SK-N-SH treated with all-trans-retinoic acid at 6 μM for 48 hours (cell line): ENCODE measurements at regions not wholly inside any gene's neighbourhood (a gene's known extent, or its start where the extent isn't known, plus 50 kb on each side); places are given as distances from the start of the nearest gene placed in this dataset.

ENCODE experiments used
- BACH2 ChIP-seq: fragments of 250-450 bp; sonication (Bioruptor Pico); IDR thresholded peaks from 2 replicates; pipeline ENCODE4 v1.9.0; 2021; ENCODE audit warnings: mild to moderate bottlenecking, borderline replicate concordance
- OSR1 ChIP-seq: fragments of 250-450 bp; sonication (Bioruptor Pico); IDR thresholded peaks from 2 replicates; pipeline ENCODE4 v1.8.0; 2022; ENCODE audit warnings: moderate library complexity, mild to moderate bottlenecking, inconsistent platforms
- PATZ1 ChIP-seq: fragments of 250-450 bp; sonication (Bioruptor Pico); IDR thresholded peaks from 2 replicates; pipeline ENCODE4 v1.8.0; 2020; ENCODE audit warnings: mild to moderate bottlenecking, moderate library complexity, borderline replicate concordance
- TOX ChIP-seq: fragments of 250-450 bp; sonication (Bioruptor Pico); IDR thresholded peaks from 2 replicates; pipeline ENCODE4 v1.8.0; 2021; ENCODE audit warnings: mild to moderate bottlenecking, moderate library complexity, borderline replicate concordance
- ZNF8 ChIP-seq: fragments of 450-650 bp; formaldehyde crosslinking; IDR thresholded peaks from 2 replicates; pipeline ENCODE4 v1.5.0; 2020; ENCODE audit warnings: mild to moderate bottlenecking, moderate library complexity
- TF ChIP-seq, protein P1 (sequence below): fragments of 250-450 bp; sonication (Bioruptor Pico); IDR thresholded peaks from 2 replicates; pipeline ENCODE4 v1.5.0; 2020; ENCODE audit warnings: mild to moderate bottlenecking, moderate library complexity
- TF ChIP-seq, protein P2 (sequence below): fragments of 250-450 bp; sonication (Bioruptor Pico); IDR thresholded peaks from 2 replicates; pipeline ENCODE4 v1.5.1; 2021; ENCODE audit warnings: mild to moderate bottlenecking, moderate library complexity

GRCh38 chr2:156242874-156243273 is 89.6 kb downstream of the NR4A2 start:
- no peak for TF ChIP-seq TOX (CRISPR knock-in tag)
- TF ChIP-seq, protein P1, sequence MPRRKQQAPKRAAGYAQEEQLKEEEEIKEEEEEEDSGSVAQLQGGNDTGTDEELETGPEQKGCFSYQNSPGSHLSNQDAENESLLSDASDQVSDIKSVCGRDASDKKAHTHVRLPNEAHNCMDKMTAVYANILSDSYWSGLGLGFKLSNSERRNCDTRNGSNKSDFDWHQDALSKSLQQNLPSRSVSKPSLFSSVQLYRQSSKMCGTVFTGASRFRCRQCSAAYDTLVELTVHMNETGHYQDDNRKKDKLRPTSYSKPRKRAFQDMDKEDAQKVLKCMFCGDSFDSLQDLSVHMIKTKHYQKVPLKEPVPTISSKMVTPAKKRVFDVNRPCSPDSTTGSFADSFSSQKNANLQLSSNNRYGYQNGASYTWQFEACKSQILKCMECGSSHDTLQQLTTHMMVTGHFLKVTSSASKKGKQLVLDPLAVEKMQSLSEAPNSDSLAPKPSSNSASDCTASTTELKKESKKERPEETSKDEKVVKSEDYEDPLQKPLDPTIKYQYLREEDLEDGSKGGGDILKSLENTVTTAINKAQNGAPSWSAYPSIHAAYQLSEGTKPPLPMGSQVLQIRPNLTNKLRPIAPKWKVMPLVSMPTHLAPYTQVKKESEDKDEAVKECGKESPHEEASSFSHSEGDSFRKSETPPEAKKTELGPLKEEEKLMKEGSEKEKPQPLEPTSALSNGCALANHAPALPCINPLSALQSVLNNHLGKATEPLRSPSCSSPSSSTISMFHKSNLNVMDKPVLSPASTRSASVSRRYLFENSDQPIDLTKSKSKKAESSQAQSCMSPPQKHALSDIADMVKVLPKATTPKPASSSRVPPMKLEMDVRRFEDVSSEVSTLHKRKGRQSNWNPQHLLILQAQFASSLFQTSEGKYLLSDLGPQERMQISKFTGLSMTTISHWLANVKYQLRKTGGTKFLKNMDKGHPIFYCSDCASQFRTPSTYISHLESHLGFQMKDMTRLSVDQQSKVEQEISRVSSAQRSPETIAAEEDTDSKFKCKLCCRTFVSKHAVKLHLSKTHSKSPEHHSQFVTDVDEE (CRISPR knock-in tag): no peak
- TF ChIP-seq PATZ1 (CRISPR knock-in tag): no peak
- TF ChIP-seq OSR1 (CRISPR knock-in tag): no peak
- no peak for TF ChIP-seq ZNF8
- TF ChIP-seq, protein P2, sequence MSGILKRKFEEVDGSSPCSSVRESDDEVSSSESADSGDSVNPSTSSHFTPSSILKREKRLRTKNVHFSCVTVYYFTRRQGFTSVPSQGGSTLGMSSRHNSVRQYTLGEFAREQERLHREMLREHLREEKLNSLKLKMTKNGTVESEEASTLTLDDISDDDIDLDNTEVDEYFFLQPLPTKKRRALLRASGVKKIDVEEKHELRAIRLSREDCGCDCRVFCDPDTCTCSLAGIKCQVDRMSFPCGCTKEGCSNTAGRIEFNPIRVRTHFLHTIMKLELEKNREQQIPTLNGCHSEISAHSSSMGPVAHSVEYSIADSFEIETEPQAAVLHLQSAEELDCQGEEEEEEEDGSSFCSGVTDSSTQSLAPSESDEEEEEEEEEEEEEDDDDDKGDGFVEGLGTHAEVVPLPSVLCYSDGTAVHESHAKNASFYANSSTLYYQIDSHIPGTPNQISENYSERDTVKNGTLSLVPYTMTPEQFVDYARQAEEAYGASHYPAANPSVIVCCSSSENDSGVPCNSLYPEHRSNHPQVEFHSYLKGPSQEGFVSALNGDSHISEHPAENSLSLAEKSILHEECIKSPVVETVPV (CRISPR knock-in tag): no peak
- TF ChIP-seq BACH2 (CRISPR knock-in tag): no peak
